VCaP (cell line): ENCODE measurements at regions not wholly inside any gene's neighbourhood (a gene's known extent, or its start where the extent isn't known, plus 50 kb on each side); places are given as distances from the start of the nearest gene placed in this dataset.

Source experiments
- H3K27ac ChIP-seq: fragments of 450-650 bp; 2 replicates; pipeline ENCODE4 v1.5.1; 2017
- TF ChIP-seq, protein P1 (sequence below): fragments of 450-650 bp; conservative IDR thresholded peaks from 2 replicates; pipeline ENCODE4 v1.5.1; 2017; ENCODE audit warnings: mild to moderate bottlenecking, moderate library complexity

DNA sequence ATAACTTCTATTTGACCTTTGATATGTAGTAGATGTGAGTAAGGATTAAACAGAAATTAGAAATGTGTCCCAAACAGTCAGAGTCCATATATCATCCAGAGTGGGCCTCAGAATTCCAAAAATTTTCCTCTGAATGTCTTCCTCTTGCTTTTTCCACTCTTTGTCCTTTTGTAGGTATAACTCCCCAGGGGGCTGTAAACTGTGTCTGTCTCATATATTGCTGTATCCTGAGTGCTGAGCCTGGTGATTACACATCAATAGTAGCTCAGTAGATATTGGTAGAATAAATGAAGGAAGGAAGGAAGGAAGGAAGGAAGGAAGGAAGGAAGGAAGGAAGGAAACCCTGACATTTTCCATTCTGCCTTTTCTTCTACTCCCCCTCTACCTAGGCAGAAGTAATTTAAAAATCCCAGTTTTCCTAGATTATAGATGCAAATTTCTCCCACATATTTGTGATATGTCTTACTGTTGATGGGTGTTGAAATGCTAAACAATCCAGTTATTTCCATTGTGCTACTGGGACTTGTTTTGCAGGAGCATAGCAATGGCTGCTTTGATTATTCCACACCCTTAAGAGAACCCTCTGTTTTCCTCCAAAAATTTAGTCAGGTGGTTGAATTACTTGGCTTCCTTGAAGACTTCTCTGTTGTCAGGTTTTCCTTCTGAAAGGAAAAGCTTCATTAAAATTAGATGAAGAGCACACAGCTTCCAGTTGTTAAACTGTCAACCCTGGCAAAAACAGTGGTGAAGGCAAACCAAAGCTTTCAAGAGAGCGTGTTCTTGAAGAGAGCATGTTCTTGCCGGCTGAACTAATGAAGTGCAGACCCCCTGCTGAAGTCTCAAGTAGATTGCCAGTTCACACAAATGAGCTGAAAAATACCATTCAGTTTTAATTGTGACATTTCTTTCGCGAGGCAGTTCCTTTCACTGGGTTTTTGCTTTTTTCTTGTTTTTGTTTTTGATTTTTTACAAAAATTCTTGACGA is 147.8 kb downstream of the KCNE4 start:
- TF ChIP-seq, protein P1, sequence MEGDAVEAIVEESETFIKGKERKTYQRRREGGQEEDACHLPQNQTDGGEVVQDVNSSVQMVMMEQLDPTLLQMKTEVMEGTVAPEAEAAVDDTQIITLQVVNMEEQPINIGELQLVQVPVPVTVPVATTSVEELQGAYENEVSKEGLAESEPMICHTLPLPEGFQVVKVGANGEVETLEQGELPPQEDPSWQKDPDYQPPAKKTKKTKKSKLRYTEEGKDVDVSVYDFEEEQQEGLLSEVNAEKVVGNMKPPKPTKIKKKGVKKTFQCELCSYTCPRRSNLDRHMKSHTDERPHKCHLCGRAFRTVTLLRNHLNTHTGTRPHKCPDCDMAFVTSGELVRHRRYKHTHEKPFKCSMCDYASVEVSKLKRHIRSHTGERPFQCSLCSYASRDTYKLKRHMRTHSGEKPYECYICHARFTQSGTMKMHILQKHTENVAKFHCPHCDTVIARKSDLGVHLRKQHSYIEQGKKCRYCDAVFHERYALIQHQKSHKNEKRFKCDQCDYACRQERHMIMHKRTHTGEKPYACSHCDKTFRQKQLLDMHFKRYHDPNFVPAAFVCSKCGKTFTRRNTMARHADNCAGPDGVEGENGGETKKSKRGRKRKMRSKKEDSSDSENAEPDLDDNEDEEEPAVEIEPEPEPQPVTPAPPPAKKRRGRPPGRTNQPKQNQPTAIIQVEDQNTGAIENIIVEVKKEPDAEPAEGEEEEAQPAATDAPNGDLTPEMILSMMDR: no peak
- H3K27ac ChIP-seq: no peak overlapping the region

GRCh38 chr2:223203971-223204929 is 152.3 kb downstream of the KCNE4 start:
- TF ChIP-seq, protein P1: no peak
- no peak overlapping the region for H3K27ac ChIP-seq

DNA sequence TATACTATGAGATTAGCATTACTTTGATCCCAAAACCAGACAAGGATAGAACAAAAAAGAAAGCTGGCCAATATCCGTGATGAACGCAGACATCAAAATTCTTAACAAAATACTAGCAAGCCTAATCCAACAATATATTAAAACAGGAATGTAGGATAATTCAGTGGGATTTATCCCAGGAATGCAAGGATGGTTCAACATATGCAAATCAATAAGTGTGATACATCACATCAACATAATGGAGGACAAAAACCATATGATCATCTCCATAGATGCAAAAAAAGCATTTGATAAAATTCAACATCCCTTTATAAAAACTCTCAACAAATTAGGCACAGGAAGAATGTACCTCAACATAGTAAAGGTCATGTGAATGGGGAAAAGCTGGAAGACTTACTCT is 158.5 kb downstream of the KCNE4 start:
- H3K27ac ChIP-seq: no peak overlapping the region
- TF ChIP-seq, protein P1: no peak

GRCh38 chr2:223214394-223215253 is 162.6 kb downstream of the KCNE4 start:
- no peak overlapping the region for H3K27ac ChIP-seq
- TF ChIP-seq, protein P1: no peak

DNA sequence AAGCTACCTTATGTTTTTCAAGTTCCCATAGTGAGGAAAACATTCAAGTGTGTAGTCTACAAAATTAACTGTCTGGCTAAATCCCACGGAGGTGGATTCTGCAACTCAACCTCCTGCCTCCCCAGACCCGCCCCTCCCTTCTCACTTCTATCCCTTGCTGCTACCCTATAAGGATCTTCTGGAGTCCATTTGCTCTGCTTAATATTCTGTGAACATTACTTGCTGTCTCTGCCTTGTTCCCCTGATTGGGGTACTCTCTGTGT is 163.2 kb downstream of the KCNE4 start:
- H3K27ac ChIP-seq: no peak overlapping the region
- TF ChIP-seq, protein P1: no peak

GRCh38 chr2:223217373-223217772 is 165.4 kb downstream of the KCNE4 start:
- TF ChIP-seq, protein P1: no peak
- H3K27ac ChIP-seq: peak overlapping the region; percentile 40
